ENCODE measurements at regions not wholly inside any gene's neighbourhood (a gene's known extent, or its start where the extent isn't known, plus 50 kb on each side); places are given as distances from the start of the nearest gene placed in this dataset.

- no peaks in the 10 kb centered on the region for H3K36me3 ChIP-seq (ENCODE audit: control insufficient read depth in 1 of 2, insufficient read depth in 2 of 2, low read length in 2 of 2)
- H3K27ac ChIP-seq (ENCODE audit: low read depth, low read length) = no peak overlapping the region
- H3K9me2 ChIP-seq (ENCODE audit: insufficient read depth) = no peaks in the 10 kb centered on the region
- no peak for DNase-seq (ENCODE audit: low read depth, low spot score)
- no peak overlapping the region for H3K4me2 ChIP-seq (ENCODE audit: low read length)
- peaks cover 4% of the 10 kb centered on the region; the same call in 1 of the 2 replicates for H3K27me3 ChIP-seq (ENCODE audit: insufficient read depth, low read length)
- ATAC-seq = no peak
- H3K79me2 ChIP-seq (ENCODE audit: insufficient read depth, low read length) = no peaks in the 10 kb centered on the region
- no peak overlapping the region for H2AFZ ChIP-seq (ENCODE audit: low read depth, low read length, poor library complexity, severe bottlenecking)
- no TSS peak for BruUV-seq (replicated peaks)
- H3K4me3 ChIP-seq (replicated peaks in 1 of 2; ENCODE audit: low read depth in 1 of 2, low read length in 2 of 2) = no peak overlapping the region
- ChIA-PET POLR2A (no interaction called here), RAD21 (ENCODE audit: low non-redundant PET in 1 of 2, low total read pairs in 2 of 2, uncharacterized antibody in 2 of 2, unreplicated experiment in 2 of 2) (no interaction called here), CTCF (no interaction called here)
- intact Hi-C loops (cut with micrococcal nuclease) = no loop called here
- no peaks in the 10 kb centered on the region for H4K20me1 ChIP-seq (ENCODE audit: insufficient read depth)
- H3K9me3 ChIP-seq (ENCODE audit: control insufficient read depth in 1 of 2, insufficient read depth in 1 of 2, low read depth in 1 of 2, low read length in 2 of 2) = no peaks in the 10 kb centered on the region
- TF ChIP-seq SRF (IDR thresholded peaks at IDR 0.05; ENCODE audit: low read depth) = no peak
- no peak for TF ChIP-seq JUND (IDR thresholded peaks at IDR 0.05)
- no peak for TF ChIP-seq TCF7L2 (IDR thresholded peaks at IDR 0.05; ENCODE audit: borderline replicate concordance, extremely low read depth, insufficient read depth, insufficient read length)
- no peak for TF ChIP-seq ZBTB33 (IDR thresholded peaks at IDR 0.05; ENCODE audit: extremely low read depth, insufficient replicate concordance, low read length)
- no peak for TF ChIP-seq FOSL1 (IDR thresholded peaks at IDR 0.05; ENCODE audit: low read depth)
- no peak for TF ChIP-seq MAX (IDR thresholded peaks at IDR 0.05)
- TF ChIP-seq EZH2 (IDR thresholded peaks at IDR 0.05) = no peak
- no peak for TF ChIP-seq SP1 (IDR thresholded peaks at IDR 0.05; ENCODE audit: low read depth)
- TF ChIP-seq EGR1 (IDR thresholded peaks at IDR 0.05; ENCODE audit: low read depth) = no peak
- no peak for TF ChIP-seq CTCF (IDR thresholded peaks at IDR 0.05 in 2 of 3, conservative IDR thresholded peaks at IDR 0.05 in 1 of 3; ENCODE audit: borderline replicate concordance in 1 of 3, insufficient read depth in 1 of 3, low read depth in 2 of 3, low read length in 2 of 3)
- TF ChIP-seq ZFX (IDR thresholded peaks at IDR 0.05) = no peak
- no peak for TF ChIP-seq YY1 (IDR thresholded peaks at IDR 0.05; ENCODE audit: extremely low read depth, insufficient replicate concordance, low read depth, low read length)
- no peak for TF ChIP-seq ATF3 (IDR thresholded peaks at IDR 0.05)
- no peak overlapping the region for H3K9ac ChIP-seq (ENCODE audit: low read length)
- H3K4me1 ChIP-seq (ENCODE audit: control insufficient read depth in 1 of 2, insufficient read depth in 2 of 2, low read length in 2 of 2) = peaks cover 0 to 9% of the 10 kb centered on the region in 2 experiments; a peak in 2 of 4 replicates
These were observed 234.6 kb upstream of the IRF2BP2 start for GRCh38 chr1:234844479-234845031.
